Large intestine (tissue), 3 donors: ENCODE measurements at regions not wholly inside any gene's neighbourhood (a gene's known extent, or its start where the extent isn't known, plus 50 kb on each side); places are given as distances from the start of the nearest gene placed in this dataset.

Experiments
- DNase-seq, 2 donors: peaks; one replicate each; pipeline versions ENCODE4 v3.0.0 to v3.0.0-alpha.2; 2013
- H3K27ac ChIP-seq: one replicate; pipeline ENCODE4 v1.5.1; 2013; ENCODE audit warnings: low read length
- H3K27me3 ChIP-seq: 2 replicates; pipeline ENCODE4 v1.6.1; 2013; ENCODE audit warnings: low read length; ENCODE audit not compliant: control insufficient read depth, insufficient read depth
- H3K36me3 ChIP-seq: 2 replicates; pipeline ENCODE4 v1.6.1; 2013; ENCODE audit warnings: low read length; ENCODE audit not compliant: control insufficient read depth, insufficient read depth
- H3K4me1 ChIP-seq: one replicate; pipeline ENCODE4 v1.6.1; 2013; ENCODE audit warnings: low read length; ENCODE audit not compliant: control insufficient read depth, insufficient read depth
- H3K4me3 ChIP-seq: one replicate; pipeline ENCODE4 v1.5.1; 2013; ENCODE audit warnings: low read length
- H3K9me3 ChIP-seq: one replicate; pipeline ENCODE4 v1.6.1; 2013; ENCODE audit warnings: mild to moderate bottlenecking, low read depth, low read length, moderate library complexity; ENCODE audit not compliant: control insufficient read depth
- WGBS: methylation state at CpG from one replicate; pipeline ENCODE4 v1.1.5; 2013; ENCODE audit warnings: low lambda C conversion rate; ENCODE audit not compliant: insufficient coverage; 5-methylcytosine and 5-hydroxymethylcytosine counted together

DNA sequence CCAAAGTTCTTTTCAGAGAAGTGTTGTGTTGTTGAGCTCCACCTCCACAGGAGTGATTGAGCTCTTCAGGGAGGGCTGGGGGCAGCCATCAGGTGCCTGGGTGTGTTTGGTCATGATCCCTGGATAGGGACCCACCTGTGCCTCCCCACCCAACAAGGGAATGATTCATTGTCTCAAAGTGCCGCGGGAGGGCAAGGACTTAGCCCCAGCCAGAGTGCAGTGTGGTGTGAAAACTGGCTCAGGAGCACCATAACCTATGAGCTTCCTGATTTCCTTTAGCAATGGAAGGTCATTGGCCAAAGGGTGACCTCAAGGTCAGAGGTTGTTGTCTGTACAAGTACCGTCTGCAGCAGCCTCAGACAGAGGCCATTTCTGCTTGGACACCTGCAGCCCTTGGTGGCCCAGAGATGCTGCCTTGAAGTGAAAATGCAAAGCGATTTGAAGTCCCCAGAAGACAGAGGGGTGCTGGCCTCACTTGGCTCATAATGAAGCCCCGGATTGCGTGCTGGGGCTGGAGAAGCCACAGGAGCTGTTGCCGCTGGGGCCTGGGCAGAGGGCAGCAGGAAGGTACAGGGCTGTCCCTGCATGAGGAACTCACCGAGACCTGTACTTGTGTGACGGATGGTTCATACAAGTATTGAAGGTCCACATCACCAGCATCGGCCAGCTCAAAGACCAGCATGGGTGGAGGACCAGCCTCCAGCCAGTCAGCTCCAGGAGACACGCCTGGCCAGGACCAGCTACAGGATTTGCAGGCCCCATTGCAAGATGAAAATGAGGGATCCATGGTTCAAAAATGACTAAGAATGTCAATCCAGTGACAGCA lies 100.6 kb upstream of the DUSP22 start:
- no peak overlapping the region for H3K4me3 ChIP-seq
- H3K36me3 ChIP-seq: no peaks in the 10 kb centered on the region
- no peaks in the 10 kb centered on the region for H3K9me3 ChIP-seq
- H3K4me1 ChIP-seq: no peaks in the 10 kb centered on the region
- H3K27me3 ChIP-seq: no peaks in the 10 kb centered on the region
- WGBS: no CpG with 5 or more reads among the region's 11 CpGs
- H3K27ac ChIP-seq: no peak overlapping the region
- peak in 1 of 2 donors; percentile 12 for DNase-seq

DNA sequence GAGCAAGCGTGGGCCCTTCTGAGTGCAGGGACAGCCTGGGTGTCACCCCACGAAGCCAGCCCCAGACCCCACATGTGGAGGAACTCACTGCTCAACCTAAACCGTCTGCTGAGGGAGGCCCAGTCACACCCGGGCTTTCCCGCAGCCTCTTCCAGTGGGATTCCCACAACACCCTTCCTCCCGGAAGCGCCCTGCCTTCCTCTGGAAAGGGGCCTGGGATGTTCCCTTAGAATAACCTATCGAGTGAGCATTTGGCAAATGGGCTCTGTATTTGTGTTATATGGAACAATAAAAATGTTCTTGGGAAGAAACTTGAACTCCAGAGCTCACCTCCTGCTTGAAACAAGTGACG lies 100.0 kb upstream of the DUSP22 start:
- no peaks in the 10 kb centered on the region for H3K9me3 ChIP-seq
- H3K4me3 ChIP-seq: no peak overlapping the region
- H3K4me1 ChIP-seq: no peaks in the 10 kb centered on the region
- DNase-seq: no peak
- H3K27ac ChIP-seq: no peak overlapping the region
- no peaks in the 10 kb centered on the region for H3K27me3 ChIP-seq
- 80% methylated on average over 1 of the region's 9 CpGs for WGBS
- no peaks in the 10 kb centered on the region for H3K36me3 ChIP-seq

DNA sequence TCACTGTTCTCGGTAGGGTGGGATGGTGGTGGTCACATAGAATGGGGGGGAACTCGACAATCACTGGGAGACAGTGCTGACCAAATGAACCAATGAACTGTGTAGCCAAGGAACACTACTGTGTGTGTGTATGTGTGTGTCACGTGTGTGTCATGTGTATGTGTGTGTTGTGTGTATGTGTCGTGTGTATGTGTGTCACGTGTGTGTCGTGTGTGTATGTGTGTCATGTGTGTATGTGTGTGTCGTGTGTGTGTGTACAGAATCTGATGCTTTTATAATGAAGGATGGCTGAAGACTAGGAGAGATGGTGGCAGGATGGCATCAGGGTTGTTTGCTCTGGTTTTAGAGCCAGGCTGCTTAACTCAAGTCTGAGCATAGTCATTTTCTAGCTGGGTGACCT lies 99.1 kb upstream of the DUSP22 start:
- Histone ChIP-seq H3K36me3 (no peaks in the 10 kb centered on the region), H3K9me3 (no peaks in the 10 kb centered on the region), H3K4me1 (no peaks in the 10 kb centered on the region), H3K27ac (no peak overlapping the region), H3K4me3 (no peak overlapping the region), H3K27me3 (no peaks in the 10 kb centered on the region)
- WGBS: no CpG with 5 or more reads among the region's 7 CpGs
- DNase-seq: no peak

DNA sequence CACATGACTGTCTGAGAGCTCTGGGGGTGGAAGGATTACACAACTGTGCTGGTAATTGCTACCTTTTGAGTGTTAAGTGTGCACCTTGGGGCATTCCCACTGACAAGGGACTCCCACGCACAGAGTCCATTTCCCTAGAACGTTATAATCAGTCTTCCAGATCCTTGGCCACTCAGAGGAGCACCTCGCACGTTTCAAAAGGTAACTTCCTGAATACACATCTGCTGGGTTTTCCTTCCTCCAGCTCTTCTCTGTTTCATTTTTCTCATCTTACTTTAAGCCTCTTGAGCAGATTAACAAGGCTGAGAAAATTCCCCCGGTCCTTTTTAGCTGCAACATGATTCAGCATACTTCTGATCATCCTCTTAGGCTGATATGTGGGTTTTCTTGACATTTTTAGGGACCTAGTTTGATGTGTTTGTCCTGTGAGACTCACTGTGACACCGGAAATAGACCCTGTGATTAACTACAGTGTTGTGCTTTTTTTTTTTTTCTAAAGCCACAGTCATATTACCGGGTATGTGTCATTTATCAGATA lies 98.4 kb upstream of the DUSP22 start:
- no peaks in the 10 kb centered on the region for H3K27me3 ChIP-seq
- no peaks in the 10 kb centered on the region for H3K4me1 ChIP-seq
- no peaks in the 10 kb centered on the region for H3K9me3 ChIP-seq
- no peak overlapping the region for H3K4me3 ChIP-seq
- H3K27ac ChIP-seq: no peak overlapping the region
- 67% methylated on average over 1 of the region's 7 CpGs for WGBS
- H3K36me3 ChIP-seq: no peaks in the 10 kb centered on the region
- no peak for DNase-seq

DNA sequence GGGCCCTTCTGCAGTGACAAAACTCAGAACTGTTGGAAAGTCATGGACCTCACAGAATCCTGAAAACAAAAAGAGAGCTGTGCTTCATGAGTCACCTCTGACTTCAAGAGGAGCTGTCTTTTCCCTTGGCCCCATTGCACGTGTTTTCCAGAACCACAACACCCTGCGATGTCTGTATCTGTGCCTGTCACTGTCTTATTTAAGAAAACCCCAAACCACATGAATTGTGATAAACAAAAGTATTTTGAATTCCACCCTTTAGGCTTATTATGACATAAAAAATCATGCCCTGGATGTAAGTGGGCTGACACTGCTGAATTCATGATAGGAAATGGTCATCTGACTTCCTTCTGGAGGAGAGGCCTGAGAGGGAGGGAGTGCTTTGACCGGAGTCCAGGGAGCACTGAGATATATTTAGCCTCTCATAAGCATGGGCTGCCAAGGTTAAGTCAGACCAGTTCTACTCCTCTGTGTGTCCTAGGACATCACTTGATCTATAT lies 96.4 kb upstream of the DUSP22 start:
- DNase-seq: peak; percentile 33 to 34
- no peaks in the 10 kb centered on the region for H3K9me3 ChIP-seq
- H3K27ac ChIP-seq: no peak overlapping the region
- no peaks in the 10 kb centered on the region for H3K4me1 ChIP-seq
- H3K36me3 ChIP-seq: no peaks in the 10 kb centered on the region
- WGBS: no CpG with 5 or more reads among the region's 3 CpGs
- no peak overlapping the region for H3K4me3 ChIP-seq
- no peaks in the 10 kb centered on the region for H3K27me3 ChIP-seq

DNA sequence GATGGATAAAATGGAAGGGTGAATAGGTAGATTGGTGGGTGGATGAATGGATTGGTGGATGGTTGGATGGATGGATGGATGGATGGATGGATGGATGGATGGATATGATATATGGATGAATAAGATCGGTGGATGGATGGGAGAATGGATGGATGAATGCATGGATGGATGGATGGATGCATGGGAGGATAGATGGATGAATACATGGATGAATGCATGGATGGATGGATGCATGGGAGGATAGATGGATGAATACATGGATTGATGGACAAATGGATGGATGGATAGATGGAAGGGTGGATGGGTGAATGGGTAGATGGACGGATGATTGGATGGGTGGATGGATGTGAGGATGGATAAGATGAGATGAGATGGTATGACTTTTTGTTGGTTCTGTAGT lies 95.7 kb upstream of the DUSP22 start:
- Histone ChIP-seq H3K27me3 (no peaks in the 10 kb centered on the region), H3K27ac (no peak overlapping the region), H3K4me3 (no peak overlapping the region), H3K36me3 (no peaks in the 10 kb centered on the region), H3K9me3 (no peaks in the 10 kb centered on the region), H3K4me1 (no peaks in the 10 kb centered on the region)
- no peak for DNase-seq
- WGBS: 58% methylated on average over 2 of the region's 2 CpGs

DNA sequence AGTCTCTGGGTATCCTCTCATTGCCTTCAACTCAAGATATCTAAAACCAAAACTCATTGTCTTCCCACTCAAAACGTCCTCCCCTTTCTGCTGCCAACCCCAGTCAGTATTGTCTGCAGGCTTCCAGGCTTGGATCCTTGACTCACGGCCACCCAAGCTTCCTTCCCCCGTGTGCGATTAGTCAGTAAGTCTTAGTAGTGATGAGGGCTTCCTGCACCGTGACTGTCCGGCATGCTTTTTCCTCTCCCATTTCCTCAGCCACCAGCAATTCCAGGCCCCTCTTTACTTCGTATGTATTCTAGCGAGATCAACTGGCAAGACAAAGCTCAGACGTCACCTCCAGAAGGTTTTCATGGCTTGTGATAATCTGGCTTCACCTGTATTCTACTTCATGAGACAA lies 88.6 kb upstream of the DUSP22 start:
- DNase-seq: no peak
- no peak overlapping the region for H3K27ac ChIP-seq
- H3K36me3 ChIP-seq: no peaks in the 10 kb centered on the region
- WGBS: 96% methylated on average over 4 of the region's 9 CpGs
- H3K27me3 ChIP-seq: peaks cover 3% of the 10 kb centered on the region
- H3K9me3 ChIP-seq: no peaks in the 10 kb centered on the region
- no peaks in the 10 kb centered on the region for H3K4me1 ChIP-seq
- no peak overlapping the region for H3K4me3 ChIP-seq

DNA sequence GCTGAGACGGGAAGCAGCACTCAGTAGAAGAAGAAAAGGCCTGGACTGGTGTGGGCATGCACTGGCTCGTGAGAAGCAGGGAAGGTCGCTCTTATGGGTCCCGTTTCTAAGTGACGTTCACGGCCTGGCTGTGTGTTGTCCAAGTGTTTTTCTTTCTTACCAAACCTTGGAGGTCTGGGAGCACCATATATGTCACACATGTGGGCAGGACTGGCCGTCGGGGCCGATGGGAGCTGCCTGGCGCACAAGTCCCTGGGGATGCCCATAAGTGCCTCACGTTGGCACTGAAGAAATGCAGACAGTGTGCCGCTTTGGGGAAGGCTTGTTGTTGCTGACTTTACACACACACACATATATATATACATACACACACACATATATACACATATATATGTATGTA lies 86.0 kb upstream of the DUSP22 start:
- no peaks in the 10 kb centered on the region for H3K9me3 ChIP-seq
- no peaks in the 10 kb centered on the region for H3K4me1 ChIP-seq
- no peak overlapping the region for H3K4me3 ChIP-seq
- no peak overlapping the region for H3K27ac ChIP-seq
- peaks cover 12% of the 10 kb centered on the region for H3K27me3 ChIP-seq
- no CpG with 5 or more reads among the region's 12 CpGs for WGBS
- DNase-seq: no peak
- no peaks in the 10 kb centered on the region for H3K36me3 ChIP-seq

DNA sequence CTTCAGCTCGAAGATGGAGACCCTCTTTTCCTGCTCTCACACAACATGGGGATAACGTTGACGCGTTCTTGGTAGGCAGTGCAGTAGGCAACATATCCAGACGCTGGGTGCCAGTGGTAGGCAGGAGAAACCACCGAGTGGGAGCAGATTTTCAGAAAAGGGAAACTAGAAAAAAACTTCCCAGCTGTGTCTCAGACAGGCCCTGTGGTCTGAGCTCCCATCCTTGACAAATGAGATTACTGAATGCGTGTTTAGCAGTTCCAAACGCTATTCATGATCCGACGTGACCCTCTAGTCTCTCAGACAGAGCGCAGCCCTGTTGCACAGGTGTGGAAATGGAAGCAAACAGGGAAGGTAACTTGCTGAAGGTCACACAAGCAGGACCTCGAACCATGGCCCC lies 83.9 kb upstream of the DUSP22 start:
- H3K27ac ChIP-seq: no peak overlapping the region
- no CpG with 5 or more reads among the region's 12 CpGs for WGBS
- no peaks in the 10 kb centered on the region for H3K4me1 ChIP-seq
- no peaks in the 10 kb centered on the region for H3K36me3 ChIP-seq
- H3K4me3 ChIP-seq: no peak overlapping the region
- no peaks in the 10 kb centered on the region for H3K9me3 ChIP-seq
- no peak for DNase-seq
- peaks cover 18% of the 10 kb centered on the region for H3K27me3 ChIP-seq

DNA sequence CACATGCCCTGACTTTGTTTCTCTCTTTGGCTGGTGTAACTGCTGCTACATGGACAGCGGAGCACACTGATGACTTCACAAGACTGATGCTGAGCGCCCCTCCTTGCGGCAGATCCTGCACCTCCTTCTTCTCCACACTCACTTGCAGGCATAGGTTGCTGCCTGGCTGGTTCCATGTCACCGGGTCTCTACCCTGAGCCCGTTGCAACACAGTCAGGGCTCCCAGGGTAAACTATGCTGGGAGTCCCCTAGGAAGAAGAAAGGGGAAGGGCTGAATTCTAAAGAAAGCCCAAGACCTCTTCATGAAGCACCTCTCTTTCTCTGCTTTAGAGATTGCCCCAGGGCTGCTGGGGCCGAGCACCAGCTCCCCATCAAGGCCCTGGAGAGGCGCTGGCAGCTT lies 83.3 kb upstream of the DUSP22 start:
- no peaks in the 10 kb centered on the region for H3K36me3 ChIP-seq
- WGBS: no CpG with 5 or more reads among the region's 7 CpGs
- H3K4me1 ChIP-seq: no peaks in the 10 kb centered on the region
- no peak for DNase-seq
- peaks cover 18% of the 10 kb centered on the region for H3K27me3 ChIP-seq
- H3K27ac ChIP-seq: no peak overlapping the region
- H3K9me3 ChIP-seq: no peaks in the 10 kb centered on the region
- H3K4me3 ChIP-seq: no peak overlapping the region
